ENCODE measurements at regions not wholly inside any gene's neighbourhood (a gene's known extent, or its start where the extent isn't known, plus 50 kb on each side); places are given as distances from the start of the nearest gene placed in this dataset.

DNA sequence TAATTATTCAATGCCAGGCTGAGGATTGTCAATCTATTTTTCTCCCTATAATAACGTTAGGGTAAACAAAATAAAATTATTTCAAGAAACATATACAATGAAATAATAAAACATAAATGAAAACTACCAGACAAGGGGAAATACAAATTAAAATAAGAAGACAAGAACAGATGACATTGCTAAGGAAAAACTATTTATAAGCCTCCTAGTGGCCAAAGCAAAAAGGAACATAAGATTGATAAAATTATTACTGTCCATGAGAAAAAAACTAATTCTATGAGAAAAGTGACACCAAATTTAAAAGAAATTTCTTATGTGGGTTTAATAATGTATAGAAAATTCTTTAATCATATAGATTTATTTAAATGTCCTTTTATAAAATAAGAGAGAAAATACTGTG, 294.7 kb downstream of the TTC6 start:
- TF ChIP-seq, protein P1, sequence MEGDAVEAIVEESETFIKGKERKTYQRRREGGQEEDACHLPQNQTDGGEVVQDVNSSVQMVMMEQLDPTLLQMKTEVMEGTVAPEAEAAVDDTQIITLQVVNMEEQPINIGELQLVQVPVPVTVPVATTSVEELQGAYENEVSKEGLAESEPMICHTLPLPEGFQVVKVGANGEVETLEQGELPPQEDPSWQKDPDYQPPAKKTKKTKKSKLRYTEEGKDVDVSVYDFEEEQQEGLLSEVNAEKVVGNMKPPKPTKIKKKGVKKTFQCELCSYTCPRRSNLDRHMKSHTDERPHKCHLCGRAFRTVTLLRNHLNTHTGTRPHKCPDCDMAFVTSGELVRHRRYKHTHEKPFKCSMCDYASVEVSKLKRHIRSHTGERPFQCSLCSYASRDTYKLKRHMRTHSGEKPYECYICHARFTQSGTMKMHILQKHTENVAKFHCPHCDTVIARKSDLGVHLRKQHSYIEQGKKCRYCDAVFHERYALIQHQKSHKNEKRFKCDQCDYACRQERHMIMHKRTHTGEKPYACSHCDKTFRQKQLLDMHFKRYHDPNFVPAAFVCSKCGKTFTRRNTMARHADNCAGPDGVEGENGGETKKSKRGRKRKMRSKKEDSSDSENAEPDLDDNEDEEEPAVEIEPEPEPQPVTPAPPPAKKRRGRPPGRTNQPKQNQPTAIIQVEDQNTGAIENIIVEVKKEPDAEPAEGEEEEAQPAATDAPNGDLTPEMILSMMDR (IDR thresholded peaks at IDR 0.05) = no peak
- TF ChIP-seq POLR2A (IDR thresholded peaks at IDR 0.05) (no peak), EP300 (IDR thresholded peaks at IDR 0.05) (no peak)

Measured in ovary (tissue), 3 donors.